Hepatocyte (in vitro differentiated cells): ENCODE measurements at regions not wholly inside any gene's neighbourhood (a gene's known extent, or its start where the extent isn't known, plus 50 kb on each side); places are given as distances from the start of the nearest gene placed in this dataset.

Experiments used
- DNase-seq: peaks from one replicate; pipeline ENCODE4 v3.0.0-alpha.2; 2016; ENCODE audit warnings: low spot score
- H2AFZ ChIP-seq: fragments of 200-600 bp; sonication (generic); 2 replicates; pipeline ENCODE4 v1.6.0; 2016; ENCODE audit warnings: antibody characterized with exemption, mild to moderate bottlenecking
- H3K27ac ChIP-seq: fragments of 200-600 bp; sonication (generic); 2 replicates; pipeline ENCODE4 v1.5.1; 2016; ENCODE audit warnings: mild to moderate bottlenecking
- H3K27me3 ChIP-seq: fragments of 200-600 bp; sonication (generic); 2 replicates; pipeline ENCODE4 v1.6.1; 2016
- H3K36me3 ChIP-seq: fragments of 200-600 bp; sonication (generic); replicated peaks from 2 replicates; pipeline ENCODE4 v1.5.1; 2016; ENCODE audit warnings: low read depth; ENCODE audit not compliant: insufficient read depth
- H3K4me1 ChIP-seq: fragments of 200-600 bp; sonication (generic); 2 replicates; pipeline ENCODE4 v1.5.1; 2016; ENCODE audit warnings: mild to moderate bottlenecking, moderate library complexity; ENCODE audit not compliant: insufficient read depth
- H3K4me2 ChIP-seq: fragments of 200-600 bp; sonication (generic); 2 replicates; pipeline ENCODE4 v1.6.0; 2016
- H3K4me3 ChIP-seq: fragments of 200-600 bp; sonication (generic); 2 replicates; pipeline ENCODE4 v1.5.1; 2016; ENCODE audit warnings: mild to moderate bottlenecking
- H3K79me2 ChIP-seq: fragments of 200-600 bp; sonication (generic); 2 replicates; pipeline ENCODE4 v1.6.0; 2017; ENCODE audit warnings: mild to moderate bottlenecking
- H3K9me2 ChIP-seq: fragments of 200-600 bp; sonication (generic); replicated peaks from 2 replicates; pipeline ENCODE4 v1.6.0; 2017; ENCODE audit warnings: mild to moderate bottlenecking; ENCODE audit not compliant: insufficient read depth
- H3K9me3 ChIP-seq: fragments of 200-600 bp; sonication (generic); 2 replicates; pipeline ENCODE4 v1.5.1; 2016; ENCODE audit warnings: low read depth, mild to moderate bottlenecking
- H4K20me1 ChIP-seq: fragments of 200-600 bp; sonication (generic); 2 replicates; pipeline ENCODE4 v1.6.0; 2016; ENCODE audit warnings: mild to moderate bottlenecking; ENCODE audit not compliant: insufficient read depth, poor library complexity, severe bottlenecking
- CTCF ChIP-seq: fragments of 200-600 bp; sonication (generic); IDR thresholded peaks from 2 replicates; pipeline ENCODE4 v1.5.1; 2016; ENCODE audit warnings: antibody characterized with exemption, mild to moderate bottlenecking; ENCODE audit not compliant: poor library complexity
- EZH2 ChIP-seq: fragments of 200-600 bp; sonication (generic); IDR thresholded peaks from 2 replicates; pipeline ENCODE4 v1.6.1; 2016; ENCODE audit warnings: antibody characterized with exemption, mild to moderate bottlenecking, borderline replicate concordance
- EZH2phosphoT487 ChIP-seq: fragments of 200-600 bp; sonication (generic); IDR thresholded peaks from one replicate; pipeline ENCODE4 v1.6.1; 2018; ENCODE audit warnings: antibody characterized with exemption, mild to moderate bottlenecking, low read depth, moderate library complexity; ENCODE audit not compliant: unreplicated experiment, severe bottlenecking
- WGBS: methylation state at CpG from one replicate; pipeline ENCODE4 v1.1.6; 2016; ENCODE audit warnings: low lambda C conversion rate; ENCODE audit errors: missing lambda C conversion rate; 5-methylcytosine and 5-hydroxymethylcytosine counted together

GRCh38 chr1:29603622-29604021, 367.3 kb downstream of the PTPRU start:
- WGBS = 75% methylated on average over 2 of the region's 2 CpGs
- Histone ChIP-seq H3K27ac (no peak overlapping the region), H3K4me3 (no peak overlapping the region), H3K36me3 (no peaks in the 10 kb centered on the region), H4K20me1 (no peaks in the 10 kb centered on the region), H3K9me2 (no peaks in the 10 kb centered on the region), H3K27me3 (no peaks in the 10 kb centered on the region), H3K9me3 (no peaks in the 10 kb centered on the region), H3K4me1 (no peaks in the 10 kb centered on the region), H3K4me2 (no peak overlapping the region), H3K79me2 (no peaks in the 10 kb centered on the region), H2AFZ (no peak overlapping the region)
- no peak for DNase-seq
- no peak for TF ChIP-seq EZH2phosphoT487
- TF ChIP-seq EZH2 = no peak
- TF ChIP-seq CTCF = no peak

GRCh38 chr1:29602203-29602602, 365.9 kb downstream of the PTPRU start:
- no peaks in the 10 kb centered on the region for H3K36me3 ChIP-seq
- no peak overlapping the region for H3K4me3 ChIP-seq
- no peaks in the 10 kb centered on the region for H3K9me2 ChIP-seq
- no peaks in the 10 kb centered on the region for H4K20me1 ChIP-seq
- no peaks in the 10 kb centered on the region for H3K79me2 ChIP-seq
- H3K27ac ChIP-seq = no peak overlapping the region
- 96% methylated on average over 3 of the region's 3 CpGs for WGBS
- H3K27me3 ChIP-seq = no peaks in the 10 kb centered on the region
- H3K9me3 ChIP-seq = no peaks in the 10 kb centered on the region
- TF ChIP-seq CTCF (no peak), EZH2phosphoT487 (no peak), EZH2 (no peak)
- no peak overlapping the region for H2AFZ ChIP-seq
- H3K4me2 ChIP-seq = no peak overlapping the region
- H3K4me1 ChIP-seq = no peaks in the 10 kb centered on the region
- DNase-seq = no peak

- 76% methylated on average over 3 of the region's 3 CpGs for WGBS
- H3K79me2 ChIP-seq = no peaks in the 10 kb centered on the region
- no peaks in the 10 kb centered on the region for H3K9me2 ChIP-seq
- no peaks in the 10 kb centered on the region for H3K36me3 ChIP-seq
- no peak for DNase-seq
- no peak overlapping the region for H3K4me3 ChIP-seq
- H3K27ac ChIP-seq = no peak overlapping the region
- H3K9me3 ChIP-seq = no peaks in the 10 kb centered on the region
- H4K20me1 ChIP-seq = no peaks in the 10 kb centered on the region
- H3K4me1 ChIP-seq = no peaks in the 10 kb centered on the region
- no peak overlapping the region for H2AFZ ChIP-seq
- H3K4me2 ChIP-seq = no peak overlapping the region
- no peak for TF ChIP-seq CTCF
- TF ChIP-seq EZH2phosphoT487 = no peak
- TF ChIP-seq EZH2 = no peak
- H3K27me3 ChIP-seq = no peaks in the 10 kb centered on the region
Observed at GRCh38 chr1:29601021-29601420, 364.7 kb downstream of the PTPRU start.

GRCh38 chr1:29599826-29600225, 363.5 kb downstream of the PTPRU start:
- no peak for DNase-seq
- H3K4me2 ChIP-seq = no peak overlapping the region
- no peaks in the 10 kb centered on the region for H3K27me3 ChIP-seq
- TF ChIP-seq CTCF (no peak), EZH2phosphoT487 (no peak), EZH2 (no peak)
- 85% methylated on average over 3 of the region's 3 CpGs for WGBS
- no peaks in the 10 kb centered on the region for H4K20me1 ChIP-seq
- H3K9me2 ChIP-seq = no peaks in the 10 kb centered on the region
- no peaks in the 10 kb centered on the region for H3K4me1 ChIP-seq
- H2AFZ ChIP-seq = no peak overlapping the region
- no peak overlapping the region for H3K4me3 ChIP-seq
- H3K27ac ChIP-seq = no peak overlapping the region
- no peaks in the 10 kb centered on the region for H3K79me2 ChIP-seq
- H3K9me3 ChIP-seq = no peaks in the 10 kb centered on the region
- no peaks in the 10 kb centered on the region for H3K36me3 ChIP-seq
